ENCODE measurements at regions not wholly inside any gene's neighbourhood (a gene's known extent, or its start where the extent isn't known, plus 50 kb on each side); places are given as distances from the start of the nearest gene placed in this dataset.

DNA sequence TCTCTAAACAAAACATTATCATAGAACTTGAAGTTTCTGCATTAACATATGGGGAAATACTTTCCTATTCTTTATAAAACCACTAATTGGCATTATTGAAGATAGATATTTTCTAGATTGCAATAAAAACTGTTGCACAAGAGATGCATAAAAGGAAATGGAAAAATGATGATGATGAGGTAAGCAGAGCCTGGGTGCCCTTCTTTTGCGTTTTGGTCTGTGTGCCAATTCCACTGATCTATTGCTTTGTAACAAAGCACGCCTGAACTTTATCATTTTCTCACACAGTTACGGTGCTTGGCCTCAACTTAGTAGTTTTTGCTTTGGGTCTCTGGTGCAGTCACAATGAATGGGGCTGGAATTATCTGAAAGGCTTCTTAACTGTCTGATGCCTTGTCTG lies 450.5 kb downstream of the MAFB start:
- TF ChIP-seq, protein P1, sequence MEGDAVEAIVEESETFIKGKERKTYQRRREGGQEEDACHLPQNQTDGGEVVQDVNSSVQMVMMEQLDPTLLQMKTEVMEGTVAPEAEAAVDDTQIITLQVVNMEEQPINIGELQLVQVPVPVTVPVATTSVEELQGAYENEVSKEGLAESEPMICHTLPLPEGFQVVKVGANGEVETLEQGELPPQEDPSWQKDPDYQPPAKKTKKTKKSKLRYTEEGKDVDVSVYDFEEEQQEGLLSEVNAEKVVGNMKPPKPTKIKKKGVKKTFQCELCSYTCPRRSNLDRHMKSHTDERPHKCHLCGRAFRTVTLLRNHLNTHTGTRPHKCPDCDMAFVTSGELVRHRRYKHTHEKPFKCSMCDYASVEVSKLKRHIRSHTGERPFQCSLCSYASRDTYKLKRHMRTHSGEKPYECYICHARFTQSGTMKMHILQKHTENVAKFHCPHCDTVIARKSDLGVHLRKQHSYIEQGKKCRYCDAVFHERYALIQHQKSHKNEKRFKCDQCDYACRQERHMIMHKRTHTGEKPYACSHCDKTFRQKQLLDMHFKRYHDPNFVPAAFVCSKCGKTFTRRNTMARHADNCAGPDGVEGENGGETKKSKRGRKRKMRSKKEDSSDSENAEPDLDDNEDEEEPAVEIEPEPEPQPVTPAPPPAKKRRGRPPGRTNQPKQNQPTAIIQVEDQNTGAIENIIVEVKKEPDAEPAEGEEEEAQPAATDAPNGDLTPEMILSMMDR (IDR thresholded peaks at IDR 0.05; ENCODE audit: insufficient read depth, low read length, poor library complexity, severe bottlenecking): no peak
- H3K27me3 ChIP-seq (ENCODE audit: control insufficient read depth, insufficient read depth, low read length): no peaks in the 10 kb centered on the region
- H3K4me3 ChIP-seq (ENCODE audit: low read depth, low read length): no peak overlapping the region
- no peak for DNase-seq (ENCODE audit: low read depth)
- H3K36me3 ChIP-seq (ENCODE audit: control insufficient read depth, insufficient read depth, low read length): no peaks in the 10 kb centered on the region

DNA sequence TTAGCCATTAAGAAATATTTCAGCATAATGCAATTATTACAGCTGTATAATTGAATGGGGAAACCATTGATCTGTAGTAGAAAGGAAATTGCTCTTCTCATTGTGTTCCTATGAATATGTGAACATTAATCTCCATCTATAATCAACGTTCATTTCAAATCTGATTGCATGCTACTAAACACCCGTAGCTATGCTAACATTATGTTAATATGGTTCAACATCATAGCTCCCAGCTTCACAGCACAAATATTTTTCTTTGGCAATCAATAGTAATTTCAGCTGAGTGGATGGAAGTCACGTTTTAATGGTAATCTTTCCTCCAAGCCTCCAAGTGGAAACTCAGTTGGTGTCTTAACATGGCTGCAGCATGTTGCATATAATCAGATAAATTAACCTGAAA lies 454.4 kb downstream of the MAFB start:
- Histone ChIP-seq H3K36me3 (ENCODE audit: control insufficient read depth, insufficient read depth, low read length) (no peaks in the 10 kb centered on the region), H3K4me3 (ENCODE audit: low read depth, low read length) (no peak overlapping the region), H3K27me3 (ENCODE audit: control insufficient read depth, insufficient read depth, low read length) (no peaks in the 10 kb centered on the region)
- TF ChIP-seq, protein P1 (IDR thresholded peaks at IDR 0.05; ENCODE audit: insufficient read depth, low read length, poor library complexity, severe bottlenecking): no peak
- DNase-seq (ENCODE audit: low read depth): no peak

DNA sequence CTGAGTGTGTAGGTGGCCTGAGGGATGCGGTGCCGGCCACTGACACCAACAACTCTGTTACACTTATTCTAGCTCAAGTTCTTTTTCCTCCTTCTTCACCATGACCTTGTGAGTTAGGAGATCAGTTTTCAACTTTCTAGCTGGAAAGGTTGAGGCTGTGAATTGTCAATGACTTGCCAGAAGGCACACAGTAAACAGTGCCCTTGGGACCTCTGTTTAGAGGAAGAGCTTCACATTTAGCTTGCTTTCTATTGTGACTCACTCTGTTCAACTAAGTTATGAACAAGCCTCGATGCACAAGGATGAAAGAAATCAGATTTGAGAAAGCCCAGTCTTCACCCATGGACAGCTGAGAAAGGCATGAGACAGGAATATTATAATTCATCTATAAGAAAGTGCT lies 455.6 kb downstream of the MAFB start:
- DNase-seq (ENCODE audit: low read depth): no peak
- TF ChIP-seq, protein P1 (IDR thresholded peaks at IDR 0.05; ENCODE audit: insufficient read depth, low read length, poor library complexity, severe bottlenecking): no peak
- no peaks in the 10 kb centered on the region for H3K27me3 ChIP-seq (ENCODE audit: control insufficient read depth, insufficient read depth, low read length)
- H3K36me3 ChIP-seq (ENCODE audit: control insufficient read depth, insufficient read depth, low read length): no peaks in the 10 kb centered on the region
- H3K4me3 ChIP-seq (ENCODE audit: low read depth, low read length): no peak overlapping the region

DNA sequence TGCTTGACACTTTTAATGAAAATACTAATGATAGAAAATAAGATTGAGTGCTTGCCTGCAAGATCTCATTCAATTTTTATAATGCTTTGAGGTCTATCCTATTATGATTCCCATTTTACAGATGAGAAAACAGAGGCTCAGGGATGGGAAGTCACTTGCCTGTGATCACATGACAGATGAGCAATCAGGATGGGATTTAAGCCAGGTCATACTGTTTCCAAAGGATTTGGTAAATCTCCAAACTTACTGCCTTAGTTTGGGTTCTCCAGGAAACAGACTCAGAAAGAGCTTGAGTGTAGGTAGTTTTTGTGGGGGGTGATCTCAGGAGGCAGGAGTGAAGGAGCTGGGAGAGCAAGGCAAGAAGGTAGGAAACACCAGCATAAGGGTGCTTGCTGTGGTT lies 456.3 kb downstream of the MAFB start:
- Histone ChIP-seq H3K4me3 (ENCODE audit: low read depth, low read length) (no peak overlapping the region), H3K27me3 (ENCODE audit: control insufficient read depth, insufficient read depth, low read length) (no peaks in the 10 kb centered on the region), H3K36me3 (ENCODE audit: control insufficient read depth, insufficient read depth, low read length) (no peaks in the 10 kb centered on the region)
- TF ChIP-seq, protein P1 (IDR thresholded peaks at IDR 0.05; ENCODE audit: insufficient read depth, low read length, poor library complexity, severe bottlenecking): no peak
- no peak for DNase-seq (ENCODE audit: low read depth)

DNA sequence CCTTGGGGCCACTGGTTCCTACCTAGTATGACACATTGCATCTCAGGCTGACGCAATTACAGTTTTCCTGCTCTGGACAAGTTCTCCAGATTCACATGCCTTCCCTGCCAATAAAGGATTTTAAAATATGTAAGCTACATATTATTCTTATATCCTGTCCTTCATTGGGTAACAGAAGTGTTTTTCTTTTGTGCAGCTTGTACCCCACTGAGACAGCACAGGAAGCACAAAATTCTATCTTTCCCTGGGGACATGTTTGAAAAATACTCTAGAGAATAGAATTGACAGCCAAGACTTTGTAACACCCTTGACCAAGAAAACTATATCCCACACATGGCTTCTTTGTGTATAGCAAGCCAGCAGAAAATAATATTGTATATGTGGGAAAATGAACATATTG lies 456.8 kb downstream of the MAFB start:
- TF ChIP-seq, protein P1 (IDR thresholded peaks at IDR 0.05; ENCODE audit: insufficient read depth, low read length, poor library complexity, severe bottlenecking): no peak

DNA sequence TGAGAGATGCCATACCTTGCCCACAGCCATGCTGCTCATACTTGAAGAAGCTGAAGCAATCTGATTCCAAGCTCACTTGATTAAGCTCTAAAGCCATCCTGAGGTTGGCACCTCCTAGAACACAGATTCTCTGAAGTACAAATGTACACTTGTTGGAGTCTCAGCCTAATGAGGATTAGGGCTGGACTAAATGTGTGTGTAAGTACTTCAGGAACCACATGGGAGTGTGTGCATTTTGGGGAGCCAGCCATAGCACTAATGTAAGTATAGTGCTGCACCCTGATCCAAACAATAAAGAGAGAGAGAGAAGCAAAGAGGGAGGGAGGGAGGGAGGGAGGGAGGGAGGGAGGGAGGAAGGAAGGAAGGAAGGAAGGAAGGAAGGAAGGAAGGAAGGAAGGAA lies 458.6 kb downstream of the MAFB start:
- no peak for DNase-seq (ENCODE audit: low read depth)
- Histone ChIP-seq H3K36me3 (ENCODE audit: control insufficient read depth, insufficient read depth, low read length) (no peaks in the 10 kb centered on the region), H3K27me3 (ENCODE audit: control insufficient read depth, insufficient read depth, low read length) (no peaks in the 10 kb centered on the region), H3K4me3 (ENCODE audit: low read depth, low read length) (no peak overlapping the region)
- TF ChIP-seq, protein P1 (IDR thresholded peaks at IDR 0.05; ENCODE audit: insufficient read depth, low read length, poor library complexity, severe bottlenecking): no peak

More for the DNA sequence above, 456.8 kb downstream of the MAFB start:
- no peaks in the 10 kb centered on the region for H3K36me3 ChIP-seq (ENCODE audit: control insufficient read depth, insufficient read depth, low read length)
- H3K27me3 ChIP-seq (ENCODE audit: control insufficient read depth, insufficient read depth, low read length): no peaks in the 10 kb centered on the region
- DNase-seq (ENCODE audit: low read depth): no peak
- H3K4me3 ChIP-seq (ENCODE audit: low read depth, low read length): no peak overlapping the region

Measured in kidney epithelial cell (primary cell).